ENCODE measurements at regions not wholly inside any gene's neighbourhood (a gene's known extent, or its start where the extent isn't known, plus 50 kb on each side); places are given as distances from the start of the nearest gene placed in this dataset.

DNA sequence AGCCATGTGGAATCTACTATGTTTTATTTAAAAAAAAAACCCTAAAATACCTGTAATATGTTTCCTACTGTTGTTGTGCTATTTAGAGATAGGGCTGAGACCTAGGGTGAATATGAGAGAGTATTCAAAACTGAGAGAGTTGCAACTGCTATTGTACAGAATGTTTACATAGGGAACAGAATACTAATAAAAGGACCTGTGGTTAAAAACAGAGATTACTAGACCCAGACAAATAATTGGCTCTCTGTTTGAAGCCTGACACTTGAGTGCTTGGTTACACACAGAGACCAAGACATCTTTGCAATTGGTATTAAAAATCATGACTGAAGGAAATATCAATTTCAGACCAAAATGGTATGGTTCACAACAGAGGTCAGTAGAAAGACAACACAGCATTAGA is 278.9 kb upstream of the GIMD1 start:
- TF ChIP-seq POLR2AphosphoS5 (IDR thresholded peaks at IDR 0.05), result no peak
- TF ChIP-seq, protein P1, sequence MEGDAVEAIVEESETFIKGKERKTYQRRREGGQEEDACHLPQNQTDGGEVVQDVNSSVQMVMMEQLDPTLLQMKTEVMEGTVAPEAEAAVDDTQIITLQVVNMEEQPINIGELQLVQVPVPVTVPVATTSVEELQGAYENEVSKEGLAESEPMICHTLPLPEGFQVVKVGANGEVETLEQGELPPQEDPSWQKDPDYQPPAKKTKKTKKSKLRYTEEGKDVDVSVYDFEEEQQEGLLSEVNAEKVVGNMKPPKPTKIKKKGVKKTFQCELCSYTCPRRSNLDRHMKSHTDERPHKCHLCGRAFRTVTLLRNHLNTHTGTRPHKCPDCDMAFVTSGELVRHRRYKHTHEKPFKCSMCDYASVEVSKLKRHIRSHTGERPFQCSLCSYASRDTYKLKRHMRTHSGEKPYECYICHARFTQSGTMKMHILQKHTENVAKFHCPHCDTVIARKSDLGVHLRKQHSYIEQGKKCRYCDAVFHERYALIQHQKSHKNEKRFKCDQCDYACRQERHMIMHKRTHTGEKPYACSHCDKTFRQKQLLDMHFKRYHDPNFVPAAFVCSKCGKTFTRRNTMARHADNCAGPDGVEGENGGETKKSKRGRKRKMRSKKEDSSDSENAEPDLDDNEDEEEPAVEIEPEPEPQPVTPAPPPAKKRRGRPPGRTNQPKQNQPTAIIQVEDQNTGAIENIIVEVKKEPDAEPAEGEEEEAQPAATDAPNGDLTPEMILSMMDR (IDR thresholded peaks at IDR 0.05), result no peak

Data from sigmoid colon (tissue), 4 donors.